CD4-positive, alpha-beta T cell treated with Interleukin-10 for 1 hour (primary cell): ENCODE measurements at regions not wholly inside any gene's neighbourhood (a gene's known extent, or its start where the extent isn't known, plus 50 kb on each side); places are given as distances from the start of the nearest gene placed in this dataset.
A peak's percentile ranks its signal among the peaks of the same experiment; 100 is the strongest.

Experiments used
- DNase-seq: peaks from one replicate; pipeline ENCODE4 v3.0.0-alpha.2; 2020

DNA sequence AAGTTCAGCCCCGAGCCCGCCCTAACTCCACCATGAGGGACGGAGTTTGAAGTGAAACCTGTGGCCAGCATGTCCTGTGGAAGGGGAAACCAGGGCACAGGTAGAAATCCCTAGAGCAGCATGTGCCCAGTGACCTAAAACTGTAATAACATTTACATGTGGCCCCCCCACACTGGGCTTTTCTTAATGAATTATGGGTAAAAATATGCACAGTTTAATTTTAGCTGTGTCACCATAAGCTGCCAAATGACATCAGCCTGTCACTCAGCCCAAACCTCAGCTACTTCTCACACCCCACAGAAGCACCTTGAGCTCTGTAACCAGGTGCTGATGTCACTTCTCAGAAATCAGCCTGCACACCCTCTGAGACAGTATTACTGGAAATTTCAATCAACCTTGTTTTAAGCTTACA, 50.0 kb upstream of the SLC19A1 start:
- DNase-seq = peak; percentile 86

DNA sequence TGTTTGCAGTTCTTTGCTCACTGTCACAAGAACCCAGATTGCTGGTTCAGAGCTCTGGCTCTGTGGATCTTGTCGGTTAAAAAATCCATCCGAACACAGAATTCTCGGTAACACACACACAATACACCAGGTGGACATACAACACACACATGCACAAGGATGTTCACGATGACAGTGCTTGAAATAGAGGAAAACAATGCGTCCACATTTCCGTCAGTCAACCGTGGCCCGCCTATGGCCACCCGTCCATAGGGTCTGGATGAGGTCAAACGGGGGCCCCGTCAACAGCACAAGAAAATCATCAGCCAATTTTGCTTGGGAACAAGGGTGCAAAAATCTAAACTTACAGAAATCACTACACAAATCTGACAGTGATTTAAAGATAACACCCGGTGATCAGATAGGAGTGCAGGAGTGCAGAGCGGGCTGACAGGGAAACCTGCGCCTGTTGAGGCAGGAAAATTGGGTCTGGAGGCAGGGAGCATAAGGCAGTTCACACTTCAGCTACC, 50.4 kb upstream of the SLC19A1 start:
- DNase-seq = no peak

DNA sequence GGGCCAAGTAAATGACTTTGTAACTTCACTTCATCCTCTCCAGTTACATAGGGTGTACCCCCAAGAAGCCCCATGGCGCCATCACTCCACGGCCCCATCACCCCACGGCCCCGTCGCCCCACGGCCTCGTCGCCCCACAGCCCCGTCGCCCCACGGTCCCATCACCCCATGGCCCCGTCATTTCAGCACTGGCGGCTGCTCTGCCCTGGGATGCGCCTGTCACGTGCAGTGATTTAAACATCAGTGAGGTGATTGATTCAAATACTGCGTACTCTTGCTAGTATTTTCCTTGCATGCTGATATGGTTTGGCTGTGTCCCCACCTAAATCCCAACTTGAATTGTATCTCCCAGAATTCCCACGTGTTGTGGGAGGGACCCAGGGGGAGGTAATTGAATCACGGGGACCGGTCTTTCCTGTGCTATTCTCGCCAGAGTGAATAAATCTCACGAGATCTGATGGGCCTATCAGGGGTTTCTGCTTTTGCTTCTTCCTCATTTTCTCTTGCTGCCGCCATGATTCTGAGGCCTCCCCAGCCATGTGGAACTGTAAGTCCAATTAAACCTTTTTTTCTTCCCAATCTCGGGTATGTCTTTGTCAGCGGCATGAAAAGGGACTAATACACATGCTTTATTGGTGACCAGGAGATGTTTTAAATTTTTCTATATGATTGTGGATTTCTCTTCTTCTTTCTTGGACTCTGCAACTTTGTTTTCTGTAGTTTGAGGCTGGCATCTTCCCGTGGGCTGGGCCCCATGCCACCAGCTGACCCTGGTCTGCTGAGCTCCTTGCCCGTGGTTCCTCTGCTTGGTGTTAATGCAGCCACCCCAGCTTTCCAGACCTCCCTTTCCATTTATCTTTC, 50.1 kb upstream of the PCBP3 start:
- DNase-seq = no peak
